ENCODE measurements at regions not wholly inside any gene's neighbourhood (a gene's known extent, or its start where the extent isn't known, plus 50 kb on each side); places are given as distances from the start of the nearest gene placed in this dataset.

DNA sequence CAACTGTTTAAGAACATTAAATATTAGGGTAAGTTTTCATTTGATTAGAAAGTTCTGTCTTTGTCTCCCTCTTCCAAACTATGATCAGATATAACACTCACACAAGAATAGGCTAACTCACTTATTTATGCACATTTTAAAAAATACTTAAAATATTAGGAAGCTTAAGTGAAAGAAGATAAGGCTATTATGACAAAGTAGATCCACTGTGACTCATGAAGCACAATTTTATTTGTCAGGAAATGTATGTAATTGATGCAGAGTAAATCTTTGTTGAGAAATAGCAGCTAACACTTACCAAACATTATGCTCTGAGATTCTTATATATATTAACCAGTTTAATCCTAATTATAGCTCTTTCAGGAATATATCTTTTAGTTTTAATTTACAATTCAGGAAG lies 560.6 kb downstream of the CSNK1G3 start:
- Histone ChIP-seq H3K4me3 (no peak overlapping the region), H3K27ac (no peak overlapping the region), H3K4me1 (replicated peaks in 1 of 2) (peaks cover 0 to 10% of the 10 kb centered on the region in 2 donors)
- in situ Hi-C loops (cut with MboI; ENCODE audit: low pct_unique_long_range_greater_than_20kb in 2 of 9, low sequenced_read_pairs in 9 of 9, unreplicated experiment in 9 of 9) = no loop called here
- ATAC-seq (replicated peaks in 6 of 8) = no peak

- no peak overlapping the region for H3K27ac ChIP-seq
- H3K4me3 ChIP-seq = no peak overlapping the region
- in situ Hi-C loops (cut with MboI; ENCODE audit: low pct_unique_long_range_greater_than_20kb in 2 of 9, low sequenced_read_pairs in 9 of 9, unreplicated experiment in 9 of 9) = no loop called here
- ATAC-seq (replicated peaks in 6 of 8) = no peak
- 0 to 100% (median 70%) methylated on average over 1 to 4 of the region's 4 CpGs; no CpG with 5 or more reads in 1 of the 10 experiments for WGBS, 10 experiments
- H3K4me1 ChIP-seq (replicated peaks in 1 of 2) = peaks cover 0 to 18% of the 10 kb centered on the region in 2 donors
Observed at GRCh38 chr5:124071039-124071438, 559.1 kb downstream of the CSNK1G3 start.

DNA sequence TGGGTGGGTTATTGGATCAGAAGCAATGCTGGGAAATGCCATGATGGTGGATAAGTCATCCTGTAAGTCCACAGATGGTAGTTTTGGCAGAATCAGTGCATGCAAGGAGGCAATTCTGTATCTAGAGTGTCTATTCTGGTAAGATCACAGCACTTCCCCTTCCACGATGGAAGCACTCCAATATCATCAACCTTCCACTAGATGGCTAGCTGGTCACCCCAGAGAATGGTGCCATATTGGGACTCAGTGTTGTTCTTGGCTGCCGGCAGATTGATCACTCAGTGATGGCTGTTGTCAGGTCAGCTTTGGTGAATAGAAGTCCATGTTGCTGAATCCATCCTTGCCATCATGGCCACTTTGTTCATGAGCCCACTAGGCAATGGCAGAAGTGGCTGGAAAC lies 553.5 kb downstream of the CSNK1G3 start:
- ATAC-seq (replicated peaks in 6 of 8) = no peak
- Histone ChIP-seq H3K4me1 (replicated peaks in 1 of 2) (peaks cover 0 to 12% of the 10 kb centered on the region in 2 donors), H3K4me3 (no peak overlapping the region), H3K27ac (no peak overlapping the region)
- in situ Hi-C loops (cut with MboI; ENCODE audit: low pct_unique_long_range_greater_than_20kb in 2 of 9, low sequenced_read_pairs in 9 of 9, unreplicated experiment in 9 of 9) = no loop called here
- WGBS, 10 experiments = 20 to 100% (median 83%) methylated on average over 1 to 2 of the region's 2 CpGs; no CpG with 5 or more reads in 3 of the 10 experiments

- 25 to 100% (median 88%) methylated on average over 1 of the region's 1 CpG; no CpG with 5 or more reads in 3 of the 10 experiments for WGBS, 10 experiments
- no peak overlapping the region for H3K27ac ChIP-seq
- no peak overlapping the region for H3K4me3 ChIP-seq
- in situ Hi-C loops (cut with MboI; ENCODE audit: low pct_unique_long_range_greater_than_20kb in 2 of 9, low sequenced_read_pairs in 9 of 9, unreplicated experiment in 9 of 9) = no loop called here
- peaks cover 0 to 17% of the 10 kb centered on the region in 2 donors for H3K4me1 ChIP-seq (replicated peaks in 1 of 2)
- ATAC-seq (replicated peaks in 6 of 8) = peak in 1 of 8 experiments; percentile 32
Observed at GRCh38 chr5:124064956-124065355, 553.0 kb downstream of the CSNK1G3 start.

GRCh38 chr5:124061663-124062062 lies 549.7 kb downstream of the CSNK1G3 start:
- WGBS, 10 experiments = 82 to 100% (median 100%) methylated on average over 1 of the region's 1 CpG; no CpG with 5 or more reads in 3 of the 10 experiments
- Histone ChIP-seq H3K4me1 (replicated peaks in 1 of 2) (peaks cover 11 to 24% of the 10 kb centered on the region in 2 donors), H3K27ac (no peak overlapping the region), H3K4me3 (no peak overlapping the region)
- in situ Hi-C loops (cut with MboI; ENCODE audit: low pct_unique_long_range_greater_than_20kb in 2 of 9, low sequenced_read_pairs in 9 of 9, unreplicated experiment in 9 of 9) = no loop called here
- ATAC-seq (replicated peaks in 6 of 8) = peak in 3 of 8 experiments; percentile 18 to 79 (median 60)

DNA sequence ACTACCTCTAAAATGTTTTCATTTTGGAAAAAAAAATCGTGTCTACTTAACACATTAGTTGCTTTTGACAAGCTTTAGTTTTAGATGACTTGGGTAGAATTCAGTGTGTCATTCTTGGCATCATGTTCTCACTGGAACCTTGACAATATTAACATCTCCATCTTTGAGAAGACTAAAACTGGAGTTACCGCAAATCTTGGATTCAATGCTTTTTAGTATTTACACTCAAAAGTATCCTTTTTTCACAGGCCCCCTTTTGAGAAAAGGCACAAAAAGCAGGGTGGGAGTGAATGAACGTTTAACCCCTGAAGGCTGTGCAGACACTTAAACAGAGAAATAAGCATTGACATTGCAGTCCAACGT lies 549.1 kb downstream of the CSNK1G3 start:
- in situ Hi-C loops (cut with MboI; ENCODE audit: low pct_unique_long_range_greater_than_20kb in 2 of 9, low sequenced_read_pairs in 9 of 9, unreplicated experiment in 9 of 9) = no loop called here
- Histone ChIP-seq H3K27ac (no peak overlapping the region), H3K4me3 (no peak overlapping the region), H3K4me1 (replicated peaks in 1 of 2) (peaks cover 14 to 30% of the 10 kb centered on the region in 2 donors)
- 26 to 86% (median 64%) methylated on average over 1 to 4 of the region's 4 CpGs for WGBS, 10 experiments
- ATAC-seq (replicated peaks in 6 of 8) = no peak

GRCh38 chr5:124060413-124061067 lies 548.6 kb downstream of the CSNK1G3 start:
- in situ Hi-C loops (cut with MboI; ENCODE audit: low pct_unique_long_range_greater_than_20kb in 2 of 9, low sequenced_read_pairs in 9 of 9, unreplicated experiment in 9 of 9) = no loop called here
- no peak overlapping the region for H3K4me3 ChIP-seq
- H3K4me1 ChIP-seq (replicated peaks in 1 of 2) = peaks cover 14 to 30% of the 10 kb centered on the region in 2 donors
- no peak for ATAC-seq (replicated peaks in 6 of 8)
- no peak overlapping the region for H3K27ac ChIP-seq
- WGBS, 10 experiments = 26 to 100% (median 81%) methylated on average over 1 to 5 of the region's 5 CpGs

DNA sequence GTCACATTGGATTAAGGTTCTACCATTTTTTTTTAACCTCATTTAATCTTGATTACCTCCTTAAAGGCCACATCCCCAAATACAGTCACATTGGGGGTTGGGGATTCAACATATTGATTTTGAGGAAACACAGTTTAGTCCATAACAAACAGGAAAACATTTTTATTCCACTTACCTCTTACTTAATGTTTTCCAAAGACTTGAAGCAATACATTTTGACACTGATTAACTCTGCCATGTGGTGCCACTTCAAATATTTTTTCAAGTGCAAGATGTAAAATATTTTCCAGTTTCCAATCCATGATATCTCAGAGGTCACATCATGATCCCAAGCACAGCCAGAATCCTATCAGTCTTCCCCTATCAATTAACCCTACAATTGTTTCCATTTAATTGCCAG lies 548.0 kb downstream of the CSNK1G3 start:
- in situ Hi-C loops (cut with MboI; ENCODE audit: low pct_unique_long_range_greater_than_20kb in 2 of 9, low sequenced_read_pairs in 9 of 9, unreplicated experiment in 9 of 9) = no loop called here
- peaks cover 14 to 32% of the 10 kb centered on the region in 2 donors for H3K4me1 ChIP-seq (replicated peaks in 1 of 2)
- no peak overlapping the region for H3K4me3 ChIP-seq
- no peak for ATAC-seq (replicated peaks in 6 of 8)
- H3K27ac ChIP-seq = no peak overlapping the region

DNA sequence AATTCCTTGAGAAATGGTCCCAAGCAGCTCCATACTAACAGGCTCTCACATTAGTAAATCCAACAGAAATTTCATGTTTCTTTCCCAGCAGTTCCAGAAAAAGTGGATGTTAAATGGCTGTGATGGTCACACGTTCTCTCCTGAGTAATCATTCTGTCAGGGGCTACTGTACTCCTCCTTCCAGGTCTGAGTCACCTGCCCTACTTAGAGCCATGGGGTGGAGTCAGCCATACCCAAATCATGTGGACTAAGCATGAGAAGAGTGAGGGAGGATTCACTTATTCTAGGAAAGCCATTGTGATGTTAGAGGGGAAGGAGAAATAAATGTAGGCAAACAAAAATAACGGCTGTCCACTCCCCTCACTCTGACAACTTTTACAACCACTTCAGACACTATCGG lies 547.2 kb downstream of the CSNK1G3 start:
- 85 to 100% (median 100%) methylated on average over 1 to 3 of the region's 3 CpGs; no CpG with 5 or more reads in 2 of the 10 experiments for WGBS, 10 experiments
- in situ Hi-C loops (cut with MboI; ENCODE audit: low pct_unique_long_range_greater_than_20kb in 2 of 9, low sequenced_read_pairs in 9 of 9, unreplicated experiment in 9 of 9) = no loop called here
- no peak overlapping the region for H3K4me3 ChIP-seq
- peak in 7 of 8 experiments; percentile 69 to 89 (median 76) for ATAC-seq (replicated peaks in 6 of 8)
- H3K27ac ChIP-seq = no peak overlapping the region
- peaks cover 19 to 40% of the 10 kb centered on the region in 2 donors for H3K4me1 ChIP-seq (replicated peaks in 1 of 2)

DNA sequence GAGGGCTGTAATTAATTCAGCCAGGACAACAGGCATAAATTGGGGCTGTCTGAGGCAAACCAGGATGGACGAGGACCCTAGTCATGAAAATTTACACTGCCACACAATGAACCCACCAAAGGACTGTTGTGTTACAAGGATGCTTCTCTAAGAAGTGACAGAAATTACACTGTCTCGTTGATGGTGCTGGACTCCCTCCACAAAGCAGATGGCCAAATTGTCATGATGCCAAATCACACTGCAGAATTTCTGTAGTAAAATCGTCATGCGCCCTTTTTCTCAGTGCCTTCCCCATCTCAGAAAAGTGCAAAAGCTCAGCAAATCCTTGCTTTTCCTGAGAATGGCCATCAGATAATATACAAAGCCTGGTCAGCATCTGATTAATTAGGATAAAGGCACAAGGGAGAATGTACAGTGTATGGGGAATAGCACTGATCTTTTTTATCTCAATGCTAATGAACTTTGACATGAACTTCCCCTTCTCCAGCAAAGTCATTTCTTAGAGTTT lies 545.8 kb downstream of the CSNK1G3 start:
- Histone ChIP-seq H3K4me3 (no peak overlapping the region), H3K27ac (no peak overlapping the region), H3K4me1 (replicated peaks in 1 of 2) (peaks cover 20 to 51% of the 10 kb centered on the region in 2 donors)
- in situ Hi-C loops (cut with MboI; ENCODE audit: low pct_unique_long_range_greater_than_20kb in 2 of 9, low sequenced_read_pairs in 9 of 9, unreplicated experiment in 9 of 9) = no loop called here
- ATAC-seq (replicated peaks in 6 of 8) = peak in 5 of 8 experiments; percentile 32 to 73 (median 65)
- 33 to 79% (median 60%) methylated on average over 2 to 4 of the region's 4 CpGs; no CpG with 5 or more reads in 1 of the 10 experiments for WGBS, 10 experiments

GRCh38 chr5:124056991-124057723 lies 545.2 kb downstream of the CSNK1G3 start:
- 36 to 80% (median 61%) methylated on average over 2 to 6 of the region's 6 CpGs for WGBS, 10 experiments
- Histone ChIP-seq H3K27ac (no peak overlapping the region), H3K4me1 (replicated peaks in 1 of 2) (peaks cover 25 to 51% of the 10 kb centered on the region in 2 donors), H3K4me3 (no peak overlapping the region)
- peak in 5 of 8 experiments; percentile 21 to 49 (median 41) for ATAC-seq (replicated peaks in 6 of 8)
- in situ Hi-C loops (cut with MboI; ENCODE audit: low pct_unique_long_range_greater_than_20kb in 2 of 9, low sequenced_read_pairs in 9 of 9, unreplicated experiment in 9 of 9) = no loop called here

- 73 to 100% (median 85%) methylated on average over 1 to 8 of the region's 11 CpGs for WGBS, 10 experiments
Observed at GRCh38 chr5:124056326-124056990, 544.5 kb downstream of the CSNK1G3 start.

DNA sequence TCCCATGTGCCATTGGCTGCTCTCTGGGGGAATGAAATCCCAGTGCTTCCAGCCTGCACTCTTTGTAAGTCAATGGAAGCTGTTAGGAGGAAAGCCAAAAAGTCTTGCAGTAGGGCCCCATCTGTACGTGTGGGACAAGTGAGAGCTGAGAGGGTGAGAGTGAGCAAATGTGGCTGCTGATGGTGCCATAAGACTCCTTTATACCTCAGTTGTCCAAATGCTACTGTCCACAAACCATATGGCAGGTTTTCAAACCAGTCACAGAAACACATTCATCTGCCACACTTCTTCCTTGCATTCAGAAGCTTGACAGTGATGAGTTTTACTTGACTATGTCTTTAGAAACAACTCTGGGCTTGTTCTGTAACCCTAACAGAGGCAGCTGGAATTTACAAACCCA lies 543.8 kb downstream of the CSNK1G3 start:
- in situ Hi-C loops (cut with MboI; ENCODE audit: low pct_unique_long_range_greater_than_20kb in 2 of 9, low sequenced_read_pairs in 9 of 9, unreplicated experiment in 9 of 9) = no loop called here
- 14 to 89% (median 60%) methylated on average over 1 of the region's 1 CpG; no CpG with 5 or more reads in 7 of the 10 experiments for WGBS, 10 experiments
- peaks cover 28 to 50% of the 10 kb centered on the region in 2 donors for H3K4me1 ChIP-seq (replicated peaks in 1 of 2)
- ATAC-seq (replicated peaks in 6 of 8) = no peak
- H3K4me3 ChIP-seq = no peak overlapping the region
- H3K27ac ChIP-seq = no peak overlapping the region

More at GRCh38 chr5:124056326-124056990, 544.5 kb downstream of the CSNK1G3 start:
- Histone ChIP-seq H3K4me3 (no peak overlapping the region), H3K27ac (no peak overlapping the region), H3K4me1 (replicated peaks in 1 of 2) (peaks cover 28 to 51% of the 10 kb centered on the region in 2 donors)
- in situ Hi-C loops (cut with MboI; ENCODE audit: low pct_unique_long_range_greater_than_20kb in 2 of 9, low sequenced_read_pairs in 9 of 9, unreplicated experiment in 9 of 9) = no loop called here
- ATAC-seq (replicated peaks in 6 of 8) = no peak

All from motor neuron (in vitro differentiated cells).